ENCODE measurements at regions not wholly inside any gene's neighbourhood (a gene's known extent, or its start where the extent isn't known, plus 50 kb on each side); places are given as distances from the start of the nearest gene placed in this dataset.
"Not testable (repeated sequence)": the region's sequence is repeated elsewhere in the genome, so short reads cannot be mapped to it uniquely, and the experiment has no call there.

- POLR2A ChIA-PET, CTCF ChIA-PET: not testable (repeated sequence)
These were observed 106.0 kb downstream of the SPATA18 start for GRCh38 chr4:52157071-52157470.

DNA sequence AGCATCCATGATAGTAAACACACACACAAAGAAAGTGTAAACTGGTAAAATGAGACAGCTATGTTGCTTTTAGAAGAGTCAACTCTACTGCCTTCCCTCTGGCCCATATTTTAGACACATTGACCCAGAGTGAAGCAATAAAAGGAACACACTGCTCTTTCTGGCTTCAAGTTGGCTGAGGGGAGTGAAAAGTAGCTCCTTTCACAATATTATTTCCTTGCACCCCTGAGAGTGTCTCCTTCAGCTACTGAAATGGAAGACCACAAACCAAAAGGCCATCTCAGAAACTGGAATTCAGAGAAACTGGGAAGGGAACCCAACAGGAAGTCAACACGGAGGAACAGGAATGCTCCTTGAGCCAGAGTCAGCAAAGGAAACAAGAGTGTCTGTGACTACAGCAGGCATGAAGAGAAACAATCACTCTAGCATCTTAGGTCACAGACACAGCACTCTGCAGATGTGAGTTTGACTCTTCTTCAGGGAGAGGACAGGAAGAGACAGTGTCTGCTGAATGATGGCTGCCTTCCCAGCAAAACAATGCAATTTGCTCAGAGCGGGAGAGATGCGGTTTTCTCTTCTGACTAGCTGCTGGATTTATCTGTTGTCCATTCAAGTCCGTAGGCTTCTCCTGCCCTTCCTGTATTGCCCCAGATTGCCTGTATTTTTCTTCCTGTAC is 106.7 kb downstream of the SPATA18 start:
- CTCF ChIA-PET, result no interaction called here
- POLR2A ChIA-PET, result no interaction called here

GRCh38 chr4:52160859-52161258 is 109.8 kb downstream of the SPATA18 start:
- ChIA-PET POLR2A (no interaction called here), CTCF (no interaction called here)

- ChIA-PET CTCF (no interaction called here), POLR2A (no interaction called here)
These were observed 113.0 kb downstream of the SPATA18 start for GRCh38 chr4:52164116-52164515.

DNA sequence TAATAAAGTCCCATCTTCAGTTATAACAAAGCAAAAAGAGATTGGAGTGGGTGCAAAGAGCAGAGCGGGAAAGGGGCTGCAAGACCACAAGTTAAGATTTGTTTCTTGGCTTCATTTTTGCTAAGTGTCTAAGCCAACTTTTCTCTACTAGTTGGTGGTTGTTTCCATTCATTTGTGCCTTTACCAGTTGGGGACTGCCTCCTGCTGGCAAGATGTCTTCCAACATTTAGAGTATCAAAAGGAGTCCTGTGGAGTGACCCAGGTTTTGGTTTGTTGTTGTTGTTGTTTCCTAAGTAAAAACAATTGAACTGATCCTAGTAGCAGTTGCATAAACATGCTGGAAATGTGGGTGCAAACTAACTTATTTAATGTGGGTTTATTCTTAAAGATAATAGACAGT is 121.1 kb downstream of the SPATA18 start:
- POLR2A ChIA-PET, result no interaction called here
- CTCF ChIA-PET, result no interaction called here

DNA sequence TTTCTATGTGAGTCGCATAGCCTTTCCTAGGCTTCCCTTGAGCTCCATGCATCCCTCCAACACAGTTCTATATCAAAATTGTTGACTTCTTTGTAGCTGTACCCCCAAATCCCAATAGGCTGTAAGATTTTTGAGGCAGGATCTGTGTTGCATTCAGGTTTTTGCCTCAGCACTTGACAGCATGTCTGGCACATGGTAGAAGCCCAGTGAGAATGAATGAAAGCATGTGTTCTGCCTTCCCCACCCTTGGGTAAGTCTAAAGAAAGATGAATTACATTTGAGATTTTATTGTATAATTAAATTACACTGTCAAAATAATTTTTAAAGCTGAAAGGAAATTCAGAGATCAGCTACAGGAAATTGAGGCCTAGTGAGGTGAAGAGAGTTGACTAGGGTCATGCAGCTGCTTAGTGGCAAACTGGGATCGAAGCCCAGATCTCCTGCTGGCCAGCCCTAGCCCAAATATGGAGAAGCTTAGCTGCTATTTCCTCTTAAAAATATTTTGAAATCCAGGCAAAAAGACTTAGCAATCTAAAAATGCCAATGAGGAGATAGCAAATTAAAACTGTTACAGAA is 122.5 kb downstream of the SPATA18 start:
- ChIA-PET CTCF (no interaction called here), POLR2A (no interaction called here)

- ChIA-PET CTCF (no interaction called here), POLR2A (no interaction called here)
These were observed 136.5 kb downstream of the SPATA18 start for GRCh38 chr4:52187603-52188002.

GRCh38 chr4:52192001-52192400 is 140.9 kb downstream of the SPATA18 start:
- ChIA-PET CTCF (no interaction called here), POLR2A (no interaction called here)

GRCh38 chr4:52192721-52193135 is 141.6 kb downstream of the SPATA18 start:
- ChIA-PET POLR2A (no interaction called here), CTCF (no interaction called here)

- ChIA-PET POLR2A (no interaction called here), CTCF (no interaction called here)
These were observed 144.8 kb downstream of the SPATA18 start for GRCh38 chr4:52195869-52196268.

DNA sequence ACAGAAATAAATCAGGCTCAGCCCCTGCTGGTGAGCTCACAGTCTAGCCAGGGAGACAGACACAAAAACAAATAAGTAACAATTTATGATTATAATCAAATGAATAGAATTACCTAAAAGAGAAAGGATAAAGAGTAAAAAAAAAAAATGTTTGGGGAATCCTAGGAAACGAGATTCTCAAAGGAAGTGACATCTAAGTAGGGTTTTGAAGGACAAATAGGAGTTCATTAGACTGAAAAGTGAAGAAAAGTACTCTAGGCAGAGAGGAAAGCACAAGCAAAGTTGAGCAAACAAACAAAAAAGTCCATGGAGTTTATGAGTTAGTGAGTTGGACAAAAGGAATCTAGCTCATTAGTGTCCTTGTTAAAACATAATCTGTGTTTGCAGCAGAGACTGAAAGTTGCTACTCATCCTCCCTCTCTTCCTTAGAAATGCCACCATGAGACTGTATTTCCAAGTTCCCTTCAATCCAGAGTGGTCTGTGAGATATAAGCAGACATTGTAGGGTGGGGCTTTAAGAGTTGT is 145.6 kb downstream of the SPATA18 start:
- POLR2A ChIA-PET, result no interaction called here
- CTCF ChIA-PET, result no interaction called here

- POLR2A ChIA-PET, result no interaction called here
- CTCF ChIA-PET, result no interaction called here
These were observed 146.2 kb downstream of the SPATA18 start for GRCh38 chr4:52197306-52197705.

DNA sequence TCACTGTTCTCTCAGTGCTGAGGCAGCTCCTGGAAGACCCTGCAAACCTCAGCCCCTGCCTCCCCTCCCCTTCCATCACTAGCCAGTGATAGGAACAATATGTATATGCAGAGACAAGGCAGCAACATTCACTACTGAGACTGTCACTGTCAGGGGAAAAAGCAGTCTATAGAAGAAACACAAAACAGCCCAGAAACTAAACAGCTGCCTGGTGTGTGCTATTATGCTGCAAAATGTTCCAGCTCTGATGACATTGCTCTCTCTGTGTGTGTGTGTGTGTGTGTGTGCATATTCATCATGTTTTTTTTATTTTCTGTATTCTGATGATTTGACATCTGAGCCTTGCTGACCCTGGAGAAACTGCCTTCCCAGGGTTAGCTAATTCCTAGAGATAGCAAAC is 147.2 kb downstream of the SPATA18 start:
- ChIA-PET CTCF (no interaction called here), POLR2A (no interaction called here)

- POLR2A ChIA-PET, result no interaction called here
These were observed 148.7 kb downstream of the SPATA18 start for GRCh38 chr4:52199574-52200338.

GRCh38 chr4:52200339-52200725 is 149.2 kb downstream of the SPATA18 start:
- ChIA-PET POLR2A (no interaction called here), CTCF (no interaction called here)

More at GRCh38 chr4:52199574-52200338, 148.7 kb downstream of the SPATA18 start:
- CTCF ChIA-PET, result no interaction called here

DNA sequence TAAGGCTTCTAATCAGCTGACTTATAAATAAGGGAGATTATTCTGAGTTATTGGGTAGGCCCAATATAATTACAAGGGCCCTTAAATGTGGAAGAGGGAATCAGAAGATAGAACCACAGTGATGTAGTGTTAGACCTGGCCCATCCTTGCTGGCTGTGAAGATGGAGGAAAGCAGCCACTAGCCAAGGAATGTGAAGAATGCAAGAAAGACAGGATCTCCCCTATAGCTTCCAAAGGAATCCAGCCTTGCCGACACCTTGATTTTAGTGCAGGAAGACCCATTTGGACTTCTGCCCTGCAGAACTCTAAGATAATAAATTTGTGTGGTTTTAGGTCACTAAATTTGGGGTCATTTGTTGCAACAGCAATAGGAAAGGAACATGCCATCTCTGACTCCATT is 150.6 kb downstream of the SPATA18 start:
- ChIA-PET CTCF (no interaction called here), POLR2A (no interaction called here)

- CTCF ChIA-PET, result no interaction called here
- POLR2A ChIA-PET, result no interaction called here
These were observed 151.2 kb downstream of the SPATA18 start for GRCh38 chr4:52202251-52202779.

GRCh38 chr4:52202931-52203330 is 151.8 kb downstream of the SPATA18 start:
- ChIA-PET CTCF (no interaction called here), POLR2A (no interaction called here)

- ChIA-PET POLR2A (no interaction called here), CTCF (no interaction called here)
These were observed 152.2 kb downstream of the SPATA18 start for GRCh38 chr4:52203351-52203750.

GRCh38 chr4:52204921-52205320 is 153.8 kb downstream of the SPATA18 start:
- POLR2A ChIA-PET, result no interaction called here
- CTCF ChIA-PET, result no interaction called here

GRCh38 chr4:52207146-52207545 is 156.0 kb downstream of the SPATA18 start:
- POLR2A ChIA-PET, CTCF ChIA-PET: not testable (repeated sequence)

Measured in activated CD8-positive, alpha-beta memory T cell treated with anti-CD3 and anti-CD28 coated beads for 36 hours (primary cell).